NB4 (cell line): ENCODE measurements at regions not wholly inside any gene's neighbourhood (a gene's known extent, or its start where the extent isn't known, plus 50 kb on each side); places are given as distances from the start of the nearest gene placed in this dataset.

Experiments
- CTCF ChIP-seq: IDR thresholded peaks from one replicate; pipeline ENCODE4 v1.5.1; 2012; ENCODE audit warnings: low read depth, low read length
- MYC ChIP-seq: IDR thresholded peaks from 2 replicates; pipeline ENCODE4 v1.6.1; 2011; ENCODE audit warnings: low read depth, low read length
- POLR2A ChIP-seq: IDR thresholded peaks from 2 replicates; pipeline ENCODE4 v1.6.1; 2011; ENCODE audit warnings: mild to moderate bottlenecking; ENCODE audit not compliant: insufficient read length; ENCODE audit errors: extremely low read depth

GRCh38 chr9:11088821-11089374 lies 476.1 kb upstream of the PTPRD start:
- no peak for TF ChIP-seq CTCF
- TF ChIP-seq POLR2A = no peak
- no peak for TF ChIP-seq MYC
